ENCODE measurements at regions not wholly inside any gene's neighbourhood (a gene's known extent, or its start where the extent isn't known, plus 50 kb on each side); places are given as distances from the start of the nearest gene placed in this dataset.
"Not testable (repeated sequence)": the region's sequence is repeated elsewhere in the genome, so short reads cannot be mapped to it uniquely, and the experiment has no call there.

DNA sequence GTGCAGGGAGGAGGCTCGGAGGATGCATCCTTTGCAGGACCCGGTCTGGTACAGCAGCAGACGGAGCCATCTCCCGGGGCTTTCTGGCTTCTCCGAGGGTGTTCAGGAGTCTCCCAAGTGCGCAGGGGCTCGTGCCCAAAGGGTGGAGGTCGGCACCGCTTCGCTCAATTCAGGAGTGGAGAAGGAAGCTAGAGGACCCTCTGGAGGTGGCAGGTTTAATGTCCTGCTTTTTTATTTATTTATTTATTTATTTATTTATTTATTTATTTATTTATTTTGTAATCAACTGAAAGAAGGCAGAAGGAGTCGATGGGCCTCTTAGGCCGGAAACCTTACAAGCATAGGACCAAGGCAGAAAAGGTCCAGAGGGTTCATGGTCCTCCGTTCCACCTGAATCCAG, 286.4 kb upstream of the AGTR2 start:
- TF ChIP-seq EZH2 (IDR thresholded peaks at IDR 0.05; ENCODE audit: borderline replicate concordance); CTCF (IDR thresholded peaks at IDR 0.05; ENCODE audit: poor library complexity): not testable (repeated sequence)
